Stimulated activated CD8-positive, alpha-beta memory T cell treated with anti-CD3 and anti-CD28 coated beads, Interleukin-2, amount 100 ng/mL, for 1 hour (primary cell): ENCODE measurements at regions not wholly inside any gene's neighbourhood (a gene's known extent, or its start where the extent isn't known, plus 50 kb on each side); places are given as distances from the start of the nearest gene placed in this dataset.

Experiments
- DNase-seq, 2 donors: peaks; one replicate each; pipeline ENCODE4 v3.0.0-alpha.2; 2020; ENCODE audit warnings: low read depth in 2 of 2

DNA sequence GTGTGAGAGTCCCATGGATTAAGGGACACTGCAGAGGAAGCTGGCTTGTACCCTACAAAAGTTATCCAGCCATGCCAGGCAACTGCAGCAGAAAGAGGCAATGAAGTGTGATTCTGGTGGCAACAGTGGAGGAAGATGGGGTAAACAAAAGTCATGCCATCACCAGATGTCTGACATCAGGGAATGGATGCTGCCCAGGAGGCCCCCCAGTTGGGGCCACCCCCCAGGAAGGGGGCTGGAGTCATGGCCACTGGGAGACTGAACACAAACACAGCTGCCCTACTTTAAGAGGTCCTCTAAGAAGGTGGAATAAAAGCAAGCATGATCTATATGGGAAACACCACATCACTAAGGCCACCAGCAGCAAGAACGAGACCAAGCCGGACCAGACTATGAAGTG is 235.3 kb downstream of the KLF12 start:
- DNase-seq = no peak

DNA sequence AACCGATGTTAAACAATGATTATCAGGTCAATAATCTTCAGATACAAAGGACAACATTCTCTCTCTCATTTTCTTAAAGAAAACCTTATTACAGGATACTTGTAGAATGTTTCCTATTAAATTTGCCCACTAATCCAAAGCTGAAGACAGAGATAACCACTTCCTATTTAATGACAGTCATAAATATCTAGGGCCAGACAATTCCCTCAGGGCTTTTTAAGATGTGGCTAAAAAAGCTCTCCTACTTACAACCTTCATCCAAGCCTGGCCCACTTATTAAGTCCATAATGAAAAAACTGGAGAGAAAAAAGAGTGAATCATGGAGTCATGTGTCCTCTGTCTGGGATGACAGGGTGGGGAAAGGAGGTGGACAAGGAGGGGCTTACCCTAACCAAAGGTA is 235.9 kb downstream of the KLF12 start:
- no peak for DNase-seq

DNA sequence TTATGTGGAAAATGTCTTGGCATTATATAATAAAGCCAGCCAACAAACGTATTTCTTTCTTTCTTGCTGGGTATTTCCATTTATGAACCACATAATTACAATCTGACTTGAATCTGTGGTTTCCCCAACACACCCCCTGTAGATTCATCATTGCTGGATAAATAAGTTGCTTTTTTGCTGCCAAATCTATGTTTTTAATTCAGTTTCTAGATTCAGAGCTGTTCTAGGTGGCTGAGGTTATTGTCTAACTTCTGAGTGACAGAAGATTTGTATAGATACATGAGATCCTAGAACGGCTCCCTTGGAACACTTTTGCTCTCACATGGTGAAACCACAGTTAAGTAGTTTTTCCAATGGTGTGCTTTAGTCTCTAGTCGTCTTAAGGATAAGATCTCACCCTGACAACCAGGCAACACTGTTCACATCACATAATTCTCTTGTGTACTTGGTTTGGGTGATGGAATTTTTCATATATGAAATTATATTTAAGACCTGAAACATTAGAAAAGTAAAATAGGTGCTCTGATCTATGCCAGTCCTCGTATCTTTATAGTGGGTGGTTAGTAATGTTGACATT is 239.1 kb downstream of the KLF12 start:
- DNase-seq = no peak

DNA sequence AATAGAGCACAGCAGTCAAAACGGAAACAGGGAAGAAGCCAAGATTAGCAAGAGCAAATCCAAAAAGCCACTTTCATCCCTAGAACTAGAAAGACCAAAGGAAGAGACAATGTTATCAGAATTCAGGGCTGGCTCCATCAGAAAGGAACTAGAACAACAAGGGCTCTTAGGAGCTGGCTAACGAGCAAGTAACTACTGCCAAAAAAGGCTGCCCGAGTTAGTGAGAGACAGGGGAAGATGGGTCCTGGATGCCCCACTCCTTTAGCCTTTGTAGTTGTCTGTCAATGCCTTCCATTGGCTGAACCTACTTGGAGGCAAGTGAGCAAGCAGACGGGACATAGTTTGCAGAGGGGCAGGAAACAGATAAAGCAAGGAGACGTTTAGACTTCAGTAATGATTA is 240.4 kb downstream of the KLF12 start:
- DNase-seq = no peak

DNA sequence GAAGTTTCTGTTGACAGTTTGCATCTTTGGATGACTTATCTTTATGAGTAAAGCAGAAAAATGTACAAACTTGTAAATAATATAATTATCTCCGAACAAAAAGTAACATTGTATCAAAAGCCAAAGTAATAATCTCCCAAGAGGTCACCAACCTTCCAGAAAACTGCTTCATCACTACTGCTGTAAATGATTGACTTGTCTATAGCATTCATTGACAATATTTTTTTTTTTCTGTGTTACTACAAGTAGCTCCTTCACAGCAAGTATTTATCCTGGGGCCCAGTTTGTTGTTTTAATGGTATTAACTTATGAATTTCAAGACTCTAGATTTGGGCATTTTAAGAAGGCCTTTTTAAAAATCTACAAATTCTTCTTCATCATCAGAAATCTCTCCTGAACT is 242.4 kb downstream of the KLF12 start:
- no peak for DNase-seq

DNA sequence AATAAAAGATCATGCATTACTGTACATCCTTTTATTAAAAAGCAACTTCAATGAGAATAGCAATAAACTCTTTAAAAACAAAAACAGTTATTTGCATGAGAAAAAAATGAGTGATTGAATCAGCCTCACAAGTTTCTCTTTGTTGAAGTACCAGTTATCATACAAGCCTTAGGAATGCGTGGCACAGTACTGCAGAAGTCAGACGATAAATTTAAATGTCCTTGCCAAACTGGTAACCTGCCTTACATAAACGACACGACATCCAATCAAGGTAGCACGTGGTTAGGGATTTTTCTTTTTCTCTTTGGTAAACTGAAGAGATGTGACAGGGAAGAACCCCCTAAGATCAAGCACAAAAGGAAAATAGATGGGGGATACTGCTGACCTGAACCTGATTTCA is 251.0 kb downstream of the KLF12 start:
- no peak for DNase-seq

DNA sequence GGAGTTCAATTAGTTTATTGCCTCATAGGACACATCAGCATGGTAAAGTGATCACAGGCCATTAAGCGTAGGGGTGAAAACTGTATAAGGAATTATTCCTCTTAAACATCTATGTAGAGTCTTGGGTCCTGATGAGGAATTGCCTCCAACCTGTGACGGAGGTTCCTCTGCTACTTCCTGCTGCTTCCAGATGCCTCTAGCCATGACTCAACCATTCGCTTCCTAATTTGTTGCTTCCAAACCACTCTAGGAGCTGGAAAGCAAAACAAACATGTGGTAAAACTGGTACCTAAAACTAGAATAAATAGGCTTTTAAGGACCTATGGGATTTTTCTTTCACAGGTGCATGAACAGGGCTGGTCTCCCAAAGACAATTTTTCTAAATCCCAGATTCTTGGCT is 253.8 kb downstream of the KLF12 start:
- no peak for DNase-seq

DNA sequence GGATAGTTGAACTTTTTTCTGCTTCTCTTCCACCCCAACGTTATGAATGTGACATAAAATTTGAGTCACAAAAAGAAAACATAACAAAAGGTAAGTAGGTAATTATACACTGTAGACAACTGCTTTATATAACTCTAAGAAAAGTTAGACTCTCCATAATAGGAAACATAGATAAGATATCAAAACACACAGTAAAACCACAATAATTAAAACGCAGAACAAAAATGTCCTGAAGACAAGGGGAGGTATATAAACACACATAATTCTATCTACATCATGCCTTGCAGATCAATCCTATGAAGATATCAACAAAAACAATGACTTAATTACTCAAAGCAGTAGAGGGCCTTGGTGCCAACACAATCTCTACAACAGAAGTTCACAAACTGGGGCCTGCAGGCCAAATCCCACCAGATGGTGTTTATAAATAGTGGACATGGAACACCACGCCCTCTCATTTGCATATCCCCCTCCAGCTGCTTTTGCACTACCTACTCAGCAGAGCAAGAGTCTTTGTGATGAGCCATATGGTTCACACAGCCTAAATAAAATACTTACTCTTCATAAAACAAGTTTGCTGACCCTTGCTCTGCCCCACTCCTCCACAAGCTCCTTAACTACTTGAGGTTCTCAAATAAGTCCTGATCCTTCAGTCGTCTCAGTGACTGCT is 254.7 kb downstream of the KLF12 start:
- no peak for DNase-seq

DNA sequence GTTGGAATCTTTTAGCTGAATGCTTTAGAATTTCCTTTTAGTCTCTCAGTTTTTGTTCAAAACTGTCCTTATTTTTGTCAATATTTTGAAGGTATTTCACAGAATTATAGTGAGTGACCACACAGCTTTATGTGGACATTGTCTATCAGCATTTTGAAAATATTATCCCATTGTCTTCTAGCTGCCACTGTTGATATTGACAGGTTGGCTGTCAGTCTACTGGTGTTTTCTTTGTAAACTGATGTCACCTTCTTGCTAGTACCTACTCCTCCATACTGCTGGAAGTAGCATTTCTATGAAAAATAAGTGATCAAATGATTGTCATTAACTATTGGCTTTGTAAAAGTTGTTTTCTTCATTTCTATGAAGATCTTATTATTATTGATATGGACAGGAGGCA is 256.8 kb downstream of the KLF12 start:
- DNase-seq = no peak

DNA sequence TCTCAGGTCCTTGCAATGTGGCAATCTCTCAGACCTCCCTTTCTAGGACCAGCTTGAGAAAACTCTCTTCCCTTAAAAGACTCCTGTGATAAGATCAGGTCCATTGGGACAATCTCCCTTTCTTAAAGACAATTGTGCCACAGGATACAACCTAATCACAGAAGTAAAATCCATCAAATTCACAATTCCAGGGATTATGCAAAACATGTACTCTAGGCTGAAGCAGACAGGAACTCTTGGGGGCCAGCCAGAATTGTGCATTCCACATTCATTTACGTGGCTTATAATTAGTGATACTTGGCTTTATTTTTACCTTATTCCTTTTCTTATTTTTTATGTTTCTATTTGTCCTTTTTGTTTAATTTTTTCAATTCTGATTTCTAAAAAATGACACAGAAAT is 257.9 kb downstream of the KLF12 start:
- no peak for DNase-seq

DNA sequence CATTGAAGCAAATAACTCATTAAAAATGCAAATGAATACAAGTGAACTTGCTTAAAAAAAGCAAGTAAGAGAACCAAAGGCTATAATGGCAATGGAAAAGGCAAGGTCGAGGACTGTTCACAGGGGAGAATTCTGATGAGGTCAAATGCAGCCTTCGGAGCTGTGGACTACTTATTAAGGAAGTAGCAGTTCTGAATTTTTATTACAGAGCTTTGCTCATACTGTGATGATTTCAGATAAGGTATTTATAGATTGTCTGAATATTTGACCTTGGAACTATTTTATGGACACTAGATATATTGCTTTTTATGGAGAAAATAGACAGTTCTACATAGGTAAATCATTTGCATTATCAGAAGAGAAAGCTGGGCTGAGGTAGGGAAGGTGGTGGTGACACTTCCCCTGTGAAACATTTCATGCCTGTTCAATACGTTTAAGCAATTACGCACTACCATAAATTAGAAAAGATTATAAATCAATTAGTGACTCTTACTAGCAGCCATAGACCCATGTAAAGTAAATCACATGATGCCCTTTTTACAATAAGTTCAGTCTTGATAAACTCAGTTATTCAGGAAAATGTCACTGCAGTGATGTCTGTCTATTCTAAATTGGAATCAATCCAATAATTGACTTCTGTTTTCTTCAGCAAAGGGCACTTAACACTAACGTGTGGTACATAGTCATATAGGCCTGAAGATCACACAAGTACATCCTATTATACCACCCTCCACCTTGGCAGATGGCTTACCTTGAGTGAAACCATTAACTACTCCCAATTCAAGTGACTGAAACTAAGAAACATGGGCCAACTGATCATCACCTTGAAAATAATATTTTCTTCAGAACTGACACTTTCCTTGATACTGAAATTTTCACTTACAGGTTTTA is 260.0 kb downstream of the KLF12 start:
- DNase-seq = no peak

DNA sequence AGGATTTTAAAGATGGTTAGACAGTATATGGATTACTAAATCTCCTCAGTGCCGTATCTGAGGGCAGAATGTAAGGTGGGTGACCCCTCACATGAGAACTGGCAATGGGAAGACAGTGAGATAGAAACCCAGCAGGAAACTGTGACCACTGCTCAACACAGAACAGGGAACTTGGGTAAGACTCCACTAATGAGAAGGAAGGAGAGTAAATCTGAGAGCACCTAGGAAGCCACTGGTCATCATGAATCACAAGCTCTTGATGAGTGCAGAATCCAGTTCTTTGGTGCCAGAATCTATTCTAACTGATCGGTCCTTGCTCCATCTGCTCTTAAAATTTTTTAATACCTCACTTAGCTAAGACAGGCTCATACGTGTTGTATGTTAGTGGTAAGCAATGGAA is 261.8 kb downstream of the KLF12 start:
- DNase-seq = no peak

DNA sequence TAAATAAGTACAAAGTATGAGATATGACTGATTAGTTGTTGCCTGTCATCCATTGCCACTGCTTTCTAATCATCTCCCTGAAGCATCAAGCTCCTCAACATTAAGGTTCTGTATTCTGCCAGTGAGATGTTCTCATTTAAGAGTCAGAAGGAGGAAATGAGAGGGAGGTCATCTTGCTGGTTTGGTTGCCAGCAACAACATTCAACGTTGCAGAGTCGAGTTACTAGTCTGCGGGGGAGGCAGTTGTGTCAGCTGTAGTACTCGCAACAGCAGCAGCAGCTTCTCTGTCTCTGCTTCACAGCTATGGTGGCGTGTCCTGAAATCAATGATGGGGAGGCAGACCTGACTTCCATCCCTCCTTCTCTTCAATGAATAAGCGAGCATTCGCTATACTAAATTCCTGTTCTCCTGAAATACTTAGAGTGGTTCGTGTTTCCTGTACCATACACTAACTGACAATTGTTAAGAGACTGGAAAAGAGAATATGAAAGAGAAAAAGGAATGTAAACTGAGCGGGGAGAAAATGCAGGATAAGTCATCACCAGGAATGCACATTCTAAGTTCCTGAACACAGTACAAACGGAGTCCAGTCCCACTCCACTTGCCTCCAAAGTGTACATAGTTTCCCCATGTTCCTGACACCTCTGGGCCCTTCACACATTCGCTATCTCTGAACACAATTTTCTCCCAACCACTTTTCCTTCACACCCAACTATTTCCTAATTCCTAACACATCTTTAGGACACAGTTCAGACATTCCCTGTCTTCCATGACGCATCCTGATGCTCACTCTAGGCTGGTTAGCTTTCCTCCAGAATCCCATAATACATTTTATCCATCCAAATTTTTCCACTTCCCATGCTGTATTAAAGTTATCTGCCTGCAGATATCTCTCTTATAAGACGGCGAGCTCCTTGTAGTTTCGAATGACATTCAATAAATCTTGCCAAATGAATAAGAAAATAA is 263.0 kb downstream of the KLF12 start:
- DNase-seq = no peak

DNA sequence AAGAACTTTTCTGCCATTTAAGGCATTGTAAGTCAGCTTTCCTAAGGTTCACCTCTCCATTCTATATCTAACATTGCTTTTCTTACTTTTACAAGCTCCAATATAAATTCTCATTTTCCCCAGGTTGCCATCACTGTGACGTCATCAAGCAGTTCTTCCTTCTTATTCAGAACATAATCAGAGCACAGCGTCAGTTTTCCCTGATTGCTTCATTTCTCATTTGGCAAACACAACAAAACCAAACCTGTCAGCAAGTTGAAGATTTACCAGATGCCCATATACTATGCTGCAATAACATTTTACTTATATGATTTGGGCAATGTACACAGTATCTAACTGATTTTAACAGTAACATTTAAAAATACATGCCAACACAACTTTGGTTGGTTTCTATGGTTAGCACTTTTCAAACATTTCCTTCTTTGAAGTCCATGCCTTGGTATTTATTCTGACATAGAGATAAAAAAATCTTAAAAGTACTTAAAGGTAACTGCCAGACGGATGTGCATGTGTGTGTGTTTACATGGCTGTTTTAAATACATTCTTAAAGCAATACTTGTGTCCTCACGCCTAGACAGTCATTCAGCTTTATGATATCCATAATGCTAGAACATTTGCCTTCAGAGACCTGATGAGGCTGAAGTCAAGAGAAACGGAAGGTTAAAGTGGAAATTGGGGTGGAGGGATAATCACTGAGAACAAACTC is 264.0 kb downstream of the KLF12 start:
- no peak for DNase-seq

DNA sequence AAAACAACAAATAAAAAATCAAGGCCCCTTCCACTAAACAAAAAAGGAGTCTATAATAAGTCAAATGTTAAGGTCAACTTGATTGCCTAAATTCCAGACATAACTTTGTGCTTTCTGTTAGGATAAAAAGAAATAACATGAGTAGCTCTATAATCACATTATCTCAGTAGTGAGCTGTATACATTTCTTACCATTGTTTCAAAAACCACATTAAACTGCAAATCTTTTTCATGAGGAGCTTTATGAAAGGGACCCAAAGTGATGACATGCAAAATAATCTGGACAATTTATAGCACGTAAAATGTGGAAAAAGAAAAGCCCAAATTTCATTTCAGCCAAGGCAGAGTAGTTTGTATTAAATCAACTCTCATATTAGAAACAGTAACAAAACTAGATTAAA is 269.2 kb downstream of the KLF12 start:
- no peak for DNase-seq

DNA sequence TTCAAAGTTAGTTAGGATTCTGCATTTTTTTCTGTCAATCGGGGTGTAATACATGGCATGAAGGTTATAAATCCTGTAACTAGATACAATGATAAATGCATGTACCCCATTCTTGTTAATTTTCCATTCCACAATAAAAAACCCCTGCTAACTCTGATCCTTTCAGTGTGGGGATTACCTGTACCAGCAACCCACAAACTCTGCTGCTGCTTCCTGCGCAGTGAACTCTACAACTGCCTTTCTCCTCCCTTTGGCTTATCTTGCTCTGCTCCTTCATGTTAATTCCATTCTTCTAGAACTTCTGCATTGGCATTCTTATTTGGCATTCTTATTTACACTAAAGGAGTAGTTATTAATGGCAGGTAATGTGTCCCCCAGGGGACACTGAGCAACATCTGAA is 273.1 kb downstream of the KLF12 start:
- no peak for DNase-seq

DNA sequence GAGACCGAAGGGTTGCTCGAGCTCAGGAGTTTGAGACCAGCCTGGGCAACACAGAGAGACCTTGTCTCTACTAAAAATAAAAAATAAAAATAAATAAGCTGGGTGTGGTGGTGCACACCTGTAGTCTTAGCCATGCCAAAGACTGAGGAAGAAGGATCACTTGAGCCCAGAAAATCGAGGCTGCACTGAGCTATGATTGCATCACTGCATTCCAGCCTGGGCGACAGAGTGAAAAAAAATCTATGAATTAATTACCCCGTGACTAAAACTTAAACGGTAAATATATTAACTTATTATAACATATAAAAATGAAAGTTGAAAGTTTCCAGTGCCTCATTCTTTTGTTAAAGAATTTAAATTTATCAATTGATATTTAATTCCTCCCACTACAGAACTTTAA is 273.7 kb downstream of the KLF12 start:
- no peak for DNase-seq

DNA sequence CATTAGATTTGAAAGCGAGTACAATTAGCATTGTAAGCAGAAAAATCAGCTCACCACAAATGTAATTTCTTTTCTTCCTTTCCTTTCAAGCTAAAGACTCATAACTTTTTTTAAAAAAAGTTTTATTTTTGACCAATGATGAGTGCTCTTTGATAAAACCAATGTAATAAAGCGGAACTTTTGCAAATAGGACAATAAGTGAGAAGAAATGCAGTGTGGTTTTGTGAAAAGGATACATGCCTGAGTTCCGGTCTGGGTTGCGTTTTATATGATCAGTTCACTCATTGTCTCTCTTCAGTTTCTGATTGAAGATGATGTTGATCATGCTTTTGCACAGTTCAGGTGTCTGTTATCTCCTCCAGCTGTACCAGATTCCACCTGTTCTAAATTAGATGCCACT is 274.4 kb downstream of the KLF12 start:
- no peak for DNase-seq

DNA sequence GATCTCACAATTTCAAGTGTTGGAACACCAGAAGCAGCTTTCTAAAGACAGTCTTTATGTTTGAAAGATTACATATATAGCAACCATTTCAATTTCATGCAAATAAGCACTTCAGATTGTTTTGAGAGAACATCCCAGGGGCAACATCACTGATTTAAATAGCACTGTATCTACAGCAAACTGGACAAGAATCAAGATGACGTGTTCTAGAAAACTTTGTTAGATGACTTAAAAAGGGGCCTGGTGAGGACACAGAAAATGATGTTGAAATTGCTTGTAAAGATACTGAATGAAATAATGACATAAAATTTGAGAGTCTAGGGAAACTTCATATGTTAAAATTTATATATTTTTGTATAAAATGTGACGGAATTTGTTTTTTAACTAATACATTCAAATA is 277.1 kb downstream of the KLF12 start:
- no peak for DNase-seq

DNA sequence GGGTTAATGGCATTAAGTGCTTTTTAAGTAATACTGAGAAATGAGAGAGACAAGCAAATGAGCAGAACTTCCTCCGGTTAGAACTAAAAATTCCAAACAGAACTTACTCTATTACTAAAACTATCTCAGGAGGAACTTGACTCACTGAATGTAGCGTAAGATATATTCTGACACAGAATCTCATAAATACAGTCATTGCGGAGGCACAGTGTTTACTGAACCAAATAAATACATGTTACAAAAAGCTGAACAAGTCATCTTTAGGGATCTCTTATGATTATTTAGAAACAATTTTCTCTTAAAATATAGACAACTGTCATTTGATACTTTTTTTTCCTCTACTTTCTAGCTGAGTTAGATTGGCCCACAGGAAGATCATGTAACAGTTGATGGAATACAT is 283.1 kb downstream of the KLF12 start:
- no peak for DNase-seq

DNA sequence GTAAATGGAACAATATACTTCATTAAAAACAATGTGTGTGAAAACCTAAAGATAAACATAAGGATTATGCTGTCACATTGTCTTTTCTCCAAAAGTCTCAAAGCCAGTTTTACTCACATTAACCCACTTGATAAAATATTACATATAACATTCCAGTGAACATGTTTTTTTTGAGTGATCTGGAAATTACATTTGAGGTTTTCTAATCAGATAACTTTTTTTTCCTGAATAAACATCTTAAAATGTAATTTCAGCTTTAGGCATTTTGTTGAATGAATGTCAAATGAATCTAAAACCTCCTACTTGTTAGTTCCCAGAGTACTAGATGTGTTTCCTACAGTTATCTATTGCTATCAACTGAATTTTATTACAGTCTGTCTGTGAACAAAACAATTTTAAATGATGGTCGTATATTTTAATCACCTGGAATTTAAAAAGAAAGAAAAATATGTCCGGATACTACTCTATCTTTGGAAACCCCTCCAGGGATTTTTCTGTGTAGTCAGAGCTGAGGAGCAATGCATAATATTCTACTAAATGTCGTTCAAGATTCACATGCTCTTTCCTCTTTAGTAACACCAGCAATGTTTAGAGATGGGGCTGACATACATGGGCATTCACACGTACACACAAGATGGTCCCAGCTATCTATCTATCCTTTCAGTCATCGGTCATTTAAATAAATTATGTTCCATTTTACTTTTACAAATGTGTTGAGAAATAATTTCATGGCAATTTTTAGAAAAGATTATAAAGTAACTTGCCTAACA is 283.9 kb downstream of the KLF12 start:
- no peak for DNase-seq
